Activated CD4-positive, alpha-beta memory T cell treated with anti-CD3 and anti-CD28 coated beads, Interleukin-2, amount 10 ng/mL, durations not matched to agents 7 days and 5 days (primary cell): ENCODE measurements at regions not wholly inside any gene's neighbourhood (a gene's known extent, or its start where the extent isn't known, plus 50 kb on each side); places are given as distances from the start of the nearest gene placed in this dataset.

Experiments
- CTCF ChIA-PET: fragments of 350-600 bp; sonication (Branson Sonifier 250); formaldehyde crosslinking; loops from one replicate; lab custom pipeline; 2021; ENCODE audit warnings: antibody characterized with exemption, inconsistent platforms; lab: Charles Lee
- POLR2A ChIA-PET: fragments of 350-600 bp; sonication (Branson Sonifier 250); formaldehyde crosslinking; loops from one replicate; lab custom pipeline; 2021; ENCODE audit warnings: antibody characterized with exemption; lab: Charles Lee
- DNase-seq: peaks from one replicate; pipeline ENCODE4 v3.0.0-alpha.2; 2020
- H3K27ac Mint-ChIP-seq: one replicate; pipeline ENCODE4 v1.8.0; 2021; ENCODE audit warnings: mild to moderate bottlenecking, mixed read lengths
- H3K27me3 Mint-ChIP-seq: one replicate; pipeline ENCODE4 v1.8.0; 2021; ENCODE audit warnings: mixed read lengths
- H3K36me3 Mint-ChIP-seq: one replicate; pipeline ENCODE4 v1.8.0; 2021; ENCODE audit warnings: low read depth, mixed read lengths
- H3K4me1 Mint-ChIP-seq: one replicate; pipeline ENCODE4 v1.8.0; 2021; ENCODE audit warnings: mixed read lengths
- H3K4me3 Mint-ChIP-seq: one replicate; pipeline ENCODE4 v1.8.0; 2021; ENCODE audit warnings: mild to moderate bottlenecking, mixed read lengths
- H3K9me3 Mint-ChIP-seq: one replicate; pipeline ENCODE4 v1.8.0; 2021; ENCODE audit warnings: mixed read lengths

- Mint-ChIP-seq H3K4me3 (no peak overlapping the region), H3K36me3 (no peaks in the 10 kb centered on the region), H3K9me3 (no peaks in the 10 kb centered on the region), H3K27ac (no peak overlapping the region), H3K27me3 (no peaks in the 10 kb centered on the region), H3K4me1 (no peaks in the 10 kb centered on the region)
- CTCF ChIA-PET, result no interaction called here
- POLR2A ChIA-PET, result no interaction called here
- no peak for DNase-seq
Observed at GRCh38 chr17:33628500-33629346, 335.6 kb upstream of the ASIC2 start.

GRCh38 chr17:33633446-33633845 is 340.4 kb upstream of the ASIC2 start:
- Mint-ChIP-seq H3K27ac (no peak overlapping the region), H3K4me3 (no peak overlapping the region), H3K36me3 (peaks cover 5% of the 10 kb centered on the region), H3K27me3 (no peaks in the 10 kb centered on the region), H3K4me1 (peaks cover 18% of the 10 kb centered on the region), H3K9me3 (peaks cover 13% of the 10 kb centered on the region)
- no peak for DNase-seq
- POLR2A ChIA-PET, result no interaction called here
- CTCF ChIA-PET, result no interaction called here

- no peak overlapping the region for H3K4me3 Mint-ChIP-seq
Observed at GRCh38 chr17:33637534-33637933, 344.4 kb upstream of the ASIC2 start.

GRCh38 chr17:33639103-33639880 is 346.2 kb upstream of the ASIC2 start:
- Mint-ChIP-seq H3K9me3 (peaks cover 15% of the 10 kb centered on the region), H3K27me3 (no peaks in the 10 kb centered on the region), H3K36me3 (peaks cover 5% of the 10 kb centered on the region), H3K27ac (no peak overlapping the region), H3K4me1 (peaks cover 19% of the 10 kb centered on the region), H3K4me3 (no peak overlapping the region)
- ChIA-PET CTCF (no interaction called here), POLR2A (no interaction called here)
- no peak for DNase-seq

More at GRCh38 chr17:33637534-33637933, 344.4 kb upstream of the ASIC2 start:
- Mint-ChIP-seq H3K27ac (peak overlapping the region; percentile 72), H3K9me3 (peaks cover 15% of the 10 kb centered on the region), H3K36me3 (peaks cover 5% of the 10 kb centered on the region), H3K27me3 (no peaks in the 10 kb centered on the region), H3K4me1 (peaks cover 19% of the 10 kb centered on the region)
- ChIA-PET CTCF (interaction anchor here (1.1 kb wide), 1 partner anchor 37 kb away, joined by 3 read pairs; no protein-coding TSS in a partner anchor), POLR2A (no interaction called here)
- no peak for DNase-seq

GRCh38 chr17:33640629-33641028 is 347.5 kb upstream of the ASIC2 start:
- H3K4me1 Mint-ChIP-seq, result peaks cover 19% of the 10 kb centered on the region
- ChIA-PET CTCF (no interaction called here), POLR2A (no interaction called here)

GRCh38 chr17:33642002-33642401 is 348.9 kb upstream of the ASIC2 start:
- no peak for DNase-seq
- Mint-ChIP-seq H3K4me1 (peaks cover 14% of the 10 kb centered on the region), H3K36me3 (peaks cover 5% of the 10 kb centered on the region), H3K4me3 (no peak overlapping the region), H3K27ac (no peak overlapping the region), H3K27me3 (peaks cover 6% of the 10 kb centered on the region), H3K9me3 (peaks cover 13% of the 10 kb centered on the region)
- ChIA-PET CTCF (interaction anchor here (0.7 kb wide), 1 partner anchor 34 kb away, joined by 4 read pairs; no protein-coding TSS in a partner anchor), POLR2A (no interaction called here)

More at GRCh38 chr17:33640629-33641028, 347.5 kb upstream of the ASIC2 start:
- H3K27ac Mint-ChIP-seq, result no peak overlapping the region
- H3K4me3 Mint-ChIP-seq, result no peak overlapping the region
- peaks cover 13% of the 10 kb centered on the region for H3K9me3 Mint-ChIP-seq
- no peak for DNase-seq
- H3K27me3 Mint-ChIP-seq, result no peaks in the 10 kb centered on the region
- H3K36me3 Mint-ChIP-seq, result peaks cover 5% of the 10 kb centered on the region

GRCh38 chr17:33647956-33648355 is 354.9 kb upstream of the ASIC2 start:
- CTCF ChIA-PET, result no interaction called here
- Mint-ChIP-seq H3K27me3 (peaks cover 8% of the 10 kb centered on the region), H3K9me3 (no peaks in the 10 kb centered on the region), H3K4me3 (no peak overlapping the region), H3K36me3 (no peaks in the 10 kb centered on the region), H3K27ac (no peak overlapping the region), H3K4me1 (no peaks in the 10 kb centered on the region)
- DNase-seq, result no peak
- POLR2A ChIA-PET, result no interaction called here

- H3K4me3 Mint-ChIP-seq, result no peak overlapping the region
- ChIA-PET POLR2A (no interaction called here), CTCF (no interaction called here)
- no peaks in the 10 kb centered on the region for H3K9me3 Mint-ChIP-seq
- H3K4me1 Mint-ChIP-seq, result no peaks in the 10 kb centered on the region
- DNase-seq, result no peak
- H3K36me3 Mint-ChIP-seq, result no peaks in the 10 kb centered on the region
- peaks cover 15% of the 10 kb centered on the region for H3K27me3 Mint-ChIP-seq
- H3K27ac Mint-ChIP-seq, result no peak overlapping the region
Observed at GRCh38 chr17:33650304-33650703, 357.2 kb upstream of the ASIC2 start.

GRCh38 chr17:33651686-33652085 is 358.6 kb upstream of the ASIC2 start:
- ChIA-PET POLR2A (no interaction called here), CTCF (interaction anchor here (1.0 kb wide), 1 partner anchor 23 kb away, joined by 3 read pairs; no protein-coding TSS in a partner anchor)
- Mint-ChIP-seq H3K4me1 (no peaks in the 10 kb centered on the region), H3K27ac (no peak overlapping the region), H3K9me3 (no peaks in the 10 kb centered on the region), H3K36me3 (no peaks in the 10 kb centered on the region), H3K27me3 (peaks cover 17% of the 10 kb centered on the region), H3K4me3 (no peak overlapping the region)
- no peak for DNase-seq

GRCh38 chr17:33652731-33653398 is 359.8 kb upstream of the ASIC2 start:
- peaks cover 16% of the 10 kb centered on the region for H3K27me3 Mint-ChIP-seq
- ChIA-PET CTCF (no interaction called here), POLR2A (no interaction called here)
- no peak overlapping the region for H3K27ac Mint-ChIP-seq
- DNase-seq, result no peak
- no peaks in the 10 kb centered on the region for H3K36me3 Mint-ChIP-seq
- no peak overlapping the region for H3K4me3 Mint-ChIP-seq
- H3K9me3 Mint-ChIP-seq, result no peaks in the 10 kb centered on the region
- no peaks in the 10 kb centered on the region for H3K4me1 Mint-ChIP-seq

- H3K4me3 Mint-ChIP-seq, result no peak overlapping the region
Observed at GRCh38 chr17:33653399-33653788, 360.3 kb upstream of the ASIC2 start.

GRCh38 chr17:33657181-33657580 is 364.1 kb upstream of the ASIC2 start:
- ChIA-PET CTCF (no interaction called here), POLR2A (no interaction called here)
- H3K4me3 Mint-ChIP-seq, result no peak overlapping the region
- DNase-seq, result no peak
- H3K27me3 Mint-ChIP-seq, result peaks cover 14% of the 10 kb centered on the region
- H3K36me3 Mint-ChIP-seq, result no peaks in the 10 kb centered on the region
- H3K9me3 Mint-ChIP-seq, result no peaks in the 10 kb centered on the region
- no peaks in the 10 kb centered on the region for H3K4me1 Mint-ChIP-seq
- no peak overlapping the region for H3K27ac Mint-ChIP-seq

More at GRCh38 chr17:33653399-33653788, 360.3 kb upstream of the ASIC2 start:
- Mint-ChIP-seq H3K27me3 (peaks cover 14% of the 10 kb centered on the region), H3K27ac (no peak overlapping the region), H3K36me3 (no peaks in the 10 kb centered on the region), H3K9me3 (no peaks in the 10 kb centered on the region), H3K4me1 (no peaks in the 10 kb centered on the region)
- DNase-seq, result no peak
- CTCF ChIA-PET, result no interaction called here
- POLR2A ChIA-PET, result no interaction called here

- Mint-ChIP-seq H3K4me3 (no peak overlapping the region), H3K36me3 (no peaks in the 10 kb centered on the region), H3K27ac (no peak overlapping the region), H3K27me3 (peaks cover 6% of the 10 kb centered on the region), H3K4me1 (peaks cover 4% of the 10 kb centered on the region), H3K9me3 (no peaks in the 10 kb centered on the region)
- ChIA-PET POLR2A (no interaction called here), CTCF (no interaction called here)
- no peak for DNase-seq
Observed at GRCh38 chr17:33661975-33662374, 368.9 kb upstream of the ASIC2 start.
